HG03159 (cell line): ENCODE measurements at regions not wholly inside any gene's neighbourhood (a gene's known extent, or its start where the extent isn't known, plus 50 kb on each side); places are given as distances from the start of the nearest gene placed in this dataset.

Experiments used
- ATAC-seq: cut with Tn5 transposase; IDR thresholded peaks from one replicate; pipeline ENCODE4 v1.9.1; 2021; ENCODE audit warnings: mild to moderate bottlenecking, moderate library complexity; ENCODE audit not compliant: unreplicated experiment

- no peak for ATAC-seq
Measured at GRCh38 chr20:60867589-60867988, 384.5 kb upstream of the CDH4 start.

GRCh38 chr20:60868316-60868891, 383.7 kb upstream of the CDH4 start:
- no peak for ATAC-seq

GRCh38 chr20:60869087-60869486, 383.0 kb upstream of the CDH4 start:
- ATAC-seq, result no peak

- no peak for ATAC-seq
Measured at GRCh38 chr20:60869625-60870024, 382.4 kb upstream of the CDH4 start.

- ATAC-seq, result no peak
Measured at GRCh38 chr20:60870040-60870439, 382.0 kb upstream of the CDH4 start.

GRCh38 chr20:60872224-60872623, 379.8 kb upstream of the CDH4 start:
- no peak for ATAC-seq

- no peak for ATAC-seq
Measured at GRCh38 chr20:60877071-60877857, 374.8 kb upstream of the CDH4 start.

GRCh38 chr20:60882836-60883235, 369.2 kb upstream of the CDH4 start:
- ATAC-seq, result no peak

GRCh38 chr20:60883496-60883895, 368.6 kb upstream of the CDH4 start:
- no peak for ATAC-seq

GRCh38 chr20:60884277-60884676, 367.8 kb upstream of the CDH4 start:
- ATAC-seq, result no peak

- no peak for ATAC-seq
Measured at GRCh38 chr20:60888771-60889170, 363.3 kb upstream of the CDH4 start.

- no peak for ATAC-seq
Measured at GRCh38 chr20:60892095-60892813, 359.8 kb upstream of the CDH4 start.

GRCh38 chr20:60894091-60894490, 358.0 kb upstream of the CDH4 start:
- ATAC-seq, result no peak

- ATAC-seq, result no peak
Measured at GRCh38 chr20:60895363-60896079, 356.5 kb upstream of the CDH4 start.

- ATAC-seq, result no peak
Measured at GRCh38 chr20:60897976-60898375, 354.1 kb upstream of the CDH4 start.

GRCh38 chr20:60899320-60899719, 352.7 kb upstream of the CDH4 start:
- no peak for ATAC-seq

GRCh38 chr20:60900618-60901017, 351.4 kb upstream of the CDH4 start:
- no peak for ATAC-seq

GRCh38 chr20:60901831-60902230, 350.2 kb upstream of the CDH4 start:
- no peak for ATAC-seq

- ATAC-seq, result no peak
Measured at GRCh38 chr20:60903325-60903971, 348.6 kb upstream of the CDH4 start.

GRCh38 chr20:60904730-60905129, 347.3 kb upstream of the CDH4 start:
- ATAC-seq, result no peak

GRCh38 chr20:60905919-60906318, 346.1 kb upstream of the CDH4 start:
- ATAC-seq, result no peak
